RCC 7860 (cell line): ENCODE measurements at regions not wholly inside any gene's neighbourhood (a gene's known extent, or its start where the extent isn't known, plus 50 kb on each side); places are given as distances from the start of the nearest gene placed in this dataset.

Experiments
- DNase-seq: peaks from one replicate; pipeline ENCODE4 v3.0.0-alpha.2; 2015; ENCODE audit warnings: low spot score
- FAIRE-seq: peaks from 2 replicates; lab custom pipeline; 2012; peaks lifted over from hg19 to GRCh38; lab: Jason Lieb, UNC

- DNase-seq (no peak), FAIRE-seq (no peak)
Measured at GRCh38 chr3:76731471-76731870, 308.4 kb upstream of the ROBO2 start.

- no peak for FAIRE-seq
- DNase-seq = no peak
Measured at GRCh38 chr3:76733073-76733759, 306.7 kb upstream of the ROBO2 start.

- FAIRE-seq = no peak
- DNase-seq = no peak
Measured at GRCh38 chr3:76735152-76735551, 304.7 kb upstream of the ROBO2 start.

- DNase-seq = no peak
- FAIRE-seq = no peak
Measured at GRCh38 chr3:76753599-76753998, 286.3 kb upstream of the ROBO2 start.

- DNase-seq (no peak), FAIRE-seq (no peak)
Measured at GRCh38 chr3:76754247-76754646, 285.7 kb upstream of the ROBO2 start.

GRCh38 chr3:76756577-76756976, 283.3 kb upstream of the ROBO2 start:
- DNase-seq (no peak), FAIRE-seq (no peak)

- no peak for FAIRE-seq
- no peak for DNase-seq
Measured at GRCh38 chr3:76760336-76760735, 279.6 kb upstream of the ROBO2 start.

- no peak for FAIRE-seq
- DNase-seq = no peak
Measured at GRCh38 chr3:76765511-76765910, 274.4 kb upstream of the ROBO2 start.

- no peak for DNase-seq
- no peak for FAIRE-seq
Measured at GRCh38 chr3:76768912-76769311, 271.0 kb upstream of the ROBO2 start.

GRCh38 chr3:76776927-76777326, 263.0 kb upstream of the ROBO2 start:
- FAIRE-seq (no peak), DNase-seq (no peak)

GRCh38 chr3:76788206-76788605, 251.7 kb upstream of the ROBO2 start:
- FAIRE-seq (no peak), DNase-seq (no peak)

- no peak for FAIRE-seq
- DNase-seq = no peak
Measured at GRCh38 chr3:76789237-76789636, 250.7 kb upstream of the ROBO2 start.

- FAIRE-seq (no peak), DNase-seq (no peak)
Measured at GRCh38 chr3:76811418-76811817, 228.5 kb upstream of the ROBO2 start.

- DNase-seq = no peak
- FAIRE-seq = no peak
Measured at GRCh38 chr3:76812649-76813242, 227.2 kb upstream of the ROBO2 start.

GRCh38 chr3:76815561-76815960, 224.3 kb upstream of the ROBO2 start:
- no peak for DNase-seq
- no peak for FAIRE-seq

GRCh38 chr3:76820481-76820880, 219.4 kb upstream of the ROBO2 start:
- DNase-seq (no peak), FAIRE-seq (no peak)

GRCh38 chr3:76824658-76825240, 215.2 kb upstream of the ROBO2 start:
- FAIRE-seq = no peak
- DNase-seq = no peak

GRCh38 chr3:76826861-76827260, 213.0 kb upstream of the ROBO2 start:
- FAIRE-seq (no peak), DNase-seq (no peak)

GRCh38 chr3:76827701-76828226, 212.1 kb upstream of the ROBO2 start:
- FAIRE-seq = no peak
- no peak for DNase-seq

GRCh38 chr3:76834657-76835056, 205.2 kb upstream of the ROBO2 start:
- FAIRE-seq (no peak), DNase-seq (no peak)

- FAIRE-seq (no peak), DNase-seq (no peak)
Measured at GRCh38 chr3:76841747-76842146, 198.2 kb upstream of the ROBO2 start.

GRCh38 chr3:76842216-76842615, 197.7 kb upstream of the ROBO2 start:
- FAIRE-seq (no peak), DNase-seq (no peak)
